ENCODE measurements at regions not wholly inside any gene's neighbourhood (a gene's known extent, or its start where the extent isn't known, plus 50 kb on each side); places are given as distances from the start of the nearest gene placed in this dataset.

DNA sequence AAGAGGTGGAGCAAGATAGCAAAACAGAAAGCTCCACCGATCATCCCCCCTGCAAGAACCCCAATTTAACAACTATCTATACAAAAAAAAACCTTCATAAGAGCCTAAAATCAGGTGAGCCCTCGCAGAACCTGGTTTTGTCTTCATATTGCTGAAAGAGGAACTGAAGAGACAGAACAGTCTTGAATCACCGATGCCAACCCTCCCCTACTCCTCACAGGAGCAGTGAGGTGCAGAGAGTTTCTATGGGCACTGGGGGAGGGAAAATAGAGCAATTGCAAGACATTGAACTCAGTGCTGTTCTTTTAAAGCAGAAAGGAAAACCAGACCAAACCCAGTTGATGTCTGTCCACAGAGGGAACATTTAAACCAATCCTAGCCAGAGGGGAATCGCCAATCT, 1370.3 kb downstream of the FAM133A start:
- no peak for ATAC-seq
- no peak for TF ChIP-seq SNAI2 (CRISPR knock-in tag; IDR thresholded peaks at IDR 0.05)
- TF ChIP-seq, protein P1, sequence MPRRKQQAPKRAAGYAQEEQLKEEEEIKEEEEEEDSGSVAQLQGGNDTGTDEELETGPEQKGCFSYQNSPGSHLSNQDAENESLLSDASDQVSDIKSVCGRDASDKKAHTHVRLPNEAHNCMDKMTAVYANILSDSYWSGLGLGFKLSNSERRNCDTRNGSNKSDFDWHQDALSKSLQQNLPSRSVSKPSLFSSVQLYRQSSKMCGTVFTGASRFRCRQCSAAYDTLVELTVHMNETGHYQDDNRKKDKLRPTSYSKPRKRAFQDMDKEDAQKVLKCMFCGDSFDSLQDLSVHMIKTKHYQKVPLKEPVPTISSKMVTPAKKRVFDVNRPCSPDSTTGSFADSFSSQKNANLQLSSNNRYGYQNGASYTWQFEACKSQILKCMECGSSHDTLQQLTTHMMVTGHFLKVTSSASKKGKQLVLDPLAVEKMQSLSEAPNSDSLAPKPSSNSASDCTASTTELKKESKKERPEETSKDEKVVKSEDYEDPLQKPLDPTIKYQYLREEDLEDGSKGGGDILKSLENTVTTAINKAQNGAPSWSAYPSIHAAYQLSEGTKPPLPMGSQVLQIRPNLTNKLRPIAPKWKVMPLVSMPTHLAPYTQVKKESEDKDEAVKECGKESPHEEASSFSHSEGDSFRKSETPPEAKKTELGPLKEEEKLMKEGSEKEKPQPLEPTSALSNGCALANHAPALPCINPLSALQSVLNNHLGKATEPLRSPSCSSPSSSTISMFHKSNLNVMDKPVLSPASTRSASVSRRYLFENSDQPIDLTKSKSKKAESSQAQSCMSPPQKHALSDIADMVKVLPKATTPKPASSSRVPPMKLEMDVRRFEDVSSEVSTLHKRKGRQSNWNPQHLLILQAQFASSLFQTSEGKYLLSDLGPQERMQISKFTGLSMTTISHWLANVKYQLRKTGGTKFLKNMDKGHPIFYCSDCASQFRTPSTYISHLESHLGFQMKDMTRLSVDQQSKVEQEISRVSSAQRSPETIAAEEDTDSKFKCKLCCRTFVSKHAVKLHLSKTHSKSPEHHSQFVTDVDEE (CRISPR knock-in tag; IDR thresholded peaks at IDR 0.05): no peak

DNA sequence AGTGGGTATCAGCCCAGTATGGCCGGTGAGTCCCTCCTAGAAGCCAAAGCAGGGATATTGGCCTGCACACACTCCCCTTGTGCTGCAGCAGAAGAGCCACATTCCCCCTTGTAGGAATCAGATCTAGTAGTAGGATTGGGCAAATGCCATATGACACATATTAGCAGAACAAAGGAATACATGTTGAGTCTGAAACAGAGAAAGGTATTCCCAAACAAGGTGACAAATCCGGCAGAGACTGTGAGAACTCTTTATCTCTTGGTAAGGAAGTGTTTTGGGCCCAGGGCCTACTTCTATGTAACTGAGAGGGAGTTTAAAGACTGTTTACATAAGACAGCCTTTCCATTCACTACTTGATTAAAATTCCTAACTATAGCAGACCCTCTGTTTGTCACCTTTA, 1382.0 kb downstream of the FAM133A start:
- no peak for ATAC-seq
- TF ChIP-seq, protein P2, sequence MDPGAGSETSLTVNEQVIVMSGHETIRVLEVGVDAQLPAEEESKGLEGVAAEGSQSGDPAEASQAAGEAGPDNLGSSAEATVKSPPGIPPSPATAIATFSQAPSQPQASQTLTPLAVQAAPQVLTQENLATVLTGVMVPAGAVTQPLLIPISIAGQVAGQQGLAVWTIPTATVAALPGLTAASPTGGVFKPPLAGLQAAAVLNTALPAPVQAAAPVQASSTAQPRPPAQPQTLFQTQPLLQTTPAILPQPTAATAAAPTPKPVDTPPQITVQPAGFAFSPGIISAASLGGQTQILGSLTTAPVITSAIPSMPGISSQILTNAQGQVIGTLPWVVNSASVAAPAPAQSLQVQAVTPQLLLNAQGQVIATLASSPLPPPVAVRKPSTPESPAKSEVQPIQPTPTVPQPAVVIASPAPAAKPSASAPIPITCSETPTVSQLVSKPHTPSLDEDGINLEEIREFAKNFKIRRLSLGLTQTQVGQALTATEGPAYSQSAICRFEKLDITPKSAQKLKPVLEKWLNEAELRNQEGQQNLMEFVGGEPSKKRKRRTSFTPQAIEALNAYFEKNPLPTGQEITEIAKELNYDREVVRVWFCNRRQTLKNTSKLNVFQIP (CRISPR knock-in tag; IDR thresholded peaks at IDR 0.05; ENCODE audit: borderline replicate concordance, low read depth): no peak
- TF ChIP-seq RARB (CRISPR knock-in tag; IDR thresholded peaks at IDR 0.05) (no peak), TOX (CRISPR knock-in tag; IDR thresholded peaks at IDR 0.05; ENCODE audit: borderline replicate concordance) (no peak), ZC3H10 (CRISPR knock-in tag; IDR thresholded peaks at IDR 0.05) (no peak)

DNA sequence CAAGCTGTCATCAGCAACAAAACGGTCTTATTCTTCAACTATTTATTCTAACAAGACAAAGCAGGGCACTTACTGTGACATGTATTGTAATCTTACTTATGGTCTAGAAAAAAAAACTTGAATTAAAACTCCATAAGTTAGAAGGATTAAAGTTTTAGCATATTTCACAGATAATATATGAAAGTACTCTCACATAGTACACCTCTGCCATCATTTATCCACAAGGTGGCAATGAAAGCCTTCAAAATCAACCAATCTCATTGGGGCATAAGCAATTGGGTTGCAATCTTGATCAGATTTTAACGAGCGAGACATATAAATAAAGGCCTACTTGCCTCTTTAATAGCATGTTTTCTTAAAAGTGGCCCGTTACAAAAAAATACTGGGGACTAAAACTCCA, 1382.9 kb downstream of the FAM133A start:
- TF ChIP-seq GLIS3 (CRISPR knock-in tag; IDR thresholded peaks at IDR 0.05): no peak
- TF ChIP-seq ZC3H10 (CRISPR knock-in tag; IDR thresholded peaks at IDR 0.05): no peak
- TF ChIP-seq SNAI2 (CRISPR knock-in tag; IDR thresholded peaks at IDR 0.05): no peak
- TF ChIP-seq RARB (CRISPR knock-in tag; IDR thresholded peaks at IDR 0.05): no peak
- TF ChIP-seq PPARA (CRISPR knock-in tag; IDR thresholded peaks at IDR 0.05; ENCODE audit: borderline replicate concordance): no peak
- TF ChIP-seq, protein P3, sequence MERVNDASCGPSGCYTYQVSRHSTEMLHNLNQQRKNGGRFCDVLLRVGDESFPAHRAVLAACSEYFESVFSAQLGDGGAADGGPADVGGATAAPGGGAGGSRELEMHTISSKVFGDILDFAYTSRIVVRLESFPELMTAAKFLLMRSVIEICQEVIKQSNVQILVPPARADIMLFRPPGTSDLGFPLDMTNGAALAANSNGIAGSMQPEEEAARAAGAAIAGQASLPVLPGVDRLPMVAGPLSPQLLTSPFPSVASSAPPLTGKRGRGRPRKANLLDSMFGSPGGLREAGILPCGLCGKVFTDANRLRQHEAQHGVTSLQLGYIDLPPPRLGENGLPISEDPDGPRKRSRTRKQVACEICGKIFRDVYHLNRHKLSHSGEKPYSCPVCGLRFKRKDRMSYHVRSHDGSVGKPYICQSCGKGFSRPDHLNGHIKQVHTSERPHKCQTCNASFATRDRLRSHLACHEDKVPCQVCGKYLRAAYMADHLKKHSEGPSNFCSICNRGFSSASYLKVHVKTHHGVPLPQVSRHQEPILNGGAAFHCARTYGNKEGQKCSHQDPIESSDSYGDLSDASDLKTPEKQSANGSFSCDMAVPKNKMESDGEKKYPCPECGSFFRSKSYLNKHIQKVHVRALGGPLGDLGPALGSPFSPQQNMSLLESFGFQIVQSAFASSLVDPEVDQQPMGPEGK (CRISPR knock-in tag; IDR thresholded peaks at IDR 0.05; ENCODE audit: borderline replicate concordance): no peak
- TF ChIP-seq ZFP3 (CRISPR knock-in tag; IDR thresholded peaks at IDR 0.05): no peak
- peak; percentile 53; the same call in 2 of the 3 replicates for ATAC-seq

DNA sequence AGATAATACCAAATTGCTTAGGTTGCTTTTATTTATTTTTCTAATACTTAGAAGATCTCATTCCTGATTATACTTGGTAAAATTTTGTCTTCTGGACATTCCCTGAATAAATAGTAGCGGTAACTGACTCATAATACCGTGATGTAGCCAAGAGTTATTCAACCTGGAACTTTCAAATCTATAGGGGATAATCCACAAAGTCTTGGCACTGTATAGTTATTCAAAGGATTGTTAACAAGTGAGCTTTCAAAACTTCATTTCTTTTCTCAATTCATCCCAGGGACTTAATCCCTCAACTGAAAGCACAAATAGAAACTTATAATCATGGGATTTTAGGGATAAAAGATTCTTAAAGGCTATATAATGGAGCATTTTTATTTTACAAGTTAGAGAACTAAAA, 1383.3 kb downstream of the FAM133A start:
- ATAC-seq: no peak
- TF ChIP-seq SNAI2 (CRISPR knock-in tag; IDR thresholded peaks at IDR 0.05) (no peak), CSDC2 (CRISPR knock-in tag; IDR thresholded peaks at IDR 0.05) (no peak), ARNTL (CRISPR knock-in tag; IDR thresholded peaks at IDR 0.05; ENCODE audit: borderline replicate concordance, low read depth) (no peak)
- TF ChIP-seq, protein P4, sequence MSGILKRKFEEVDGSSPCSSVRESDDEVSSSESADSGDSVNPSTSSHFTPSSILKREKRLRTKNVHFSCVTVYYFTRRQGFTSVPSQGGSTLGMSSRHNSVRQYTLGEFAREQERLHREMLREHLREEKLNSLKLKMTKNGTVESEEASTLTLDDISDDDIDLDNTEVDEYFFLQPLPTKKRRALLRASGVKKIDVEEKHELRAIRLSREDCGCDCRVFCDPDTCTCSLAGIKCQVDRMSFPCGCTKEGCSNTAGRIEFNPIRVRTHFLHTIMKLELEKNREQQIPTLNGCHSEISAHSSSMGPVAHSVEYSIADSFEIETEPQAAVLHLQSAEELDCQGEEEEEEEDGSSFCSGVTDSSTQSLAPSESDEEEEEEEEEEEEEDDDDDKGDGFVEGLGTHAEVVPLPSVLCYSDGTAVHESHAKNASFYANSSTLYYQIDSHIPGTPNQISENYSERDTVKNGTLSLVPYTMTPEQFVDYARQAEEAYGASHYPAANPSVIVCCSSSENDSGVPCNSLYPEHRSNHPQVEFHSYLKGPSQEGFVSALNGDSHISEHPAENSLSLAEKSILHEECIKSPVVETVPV (CRISPR knock-in tag; IDR thresholded peaks at IDR 0.05): no peak
- TF ChIP-seq, protein P2 (CRISPR knock-in tag; IDR thresholded peaks at IDR 0.05; ENCODE audit: borderline replicate concordance, low read depth): no peak

DNA sequence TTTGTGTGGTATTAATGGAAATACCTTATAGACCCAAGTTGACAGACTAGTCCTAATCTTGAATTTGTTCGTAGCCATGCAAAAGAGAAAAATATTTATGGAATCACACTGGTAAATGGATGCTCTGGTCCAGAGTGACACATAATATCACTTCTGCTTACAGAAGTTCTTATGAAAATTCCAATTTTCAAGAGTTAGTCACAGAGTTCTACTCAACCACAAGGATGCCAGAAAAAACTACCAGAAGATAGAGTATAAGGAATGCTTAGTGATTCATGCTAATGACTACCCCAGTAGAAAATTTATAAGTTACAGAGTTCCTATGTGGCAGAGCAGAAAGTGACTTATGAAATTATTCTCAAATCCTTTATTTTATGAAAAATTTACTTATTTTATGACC, 1384.8 kb downstream of the FAM133A start:
- no peak for TF ChIP-seq CSDC2 (CRISPR knock-in tag; IDR thresholded peaks at IDR 0.05)
- ATAC-seq: peak; percentile 91

DNA sequence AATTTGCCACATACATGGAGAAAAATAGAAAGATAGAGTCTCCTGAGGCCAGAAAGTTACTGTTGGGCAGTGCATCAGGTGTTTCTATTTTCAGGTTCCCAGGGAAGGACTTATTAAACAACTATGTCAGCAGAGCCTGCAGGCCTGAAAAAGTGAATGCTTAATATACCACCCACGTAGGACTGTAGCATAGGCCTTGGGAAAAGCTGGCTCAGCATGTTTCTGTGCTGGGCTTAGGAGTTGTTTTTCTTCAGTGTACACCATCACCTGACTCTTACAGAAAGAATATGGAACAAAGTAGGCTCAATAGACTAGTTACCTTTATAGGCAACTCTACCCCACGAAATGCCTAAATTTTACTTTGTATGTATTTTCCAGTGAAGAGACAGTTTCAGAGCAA, 1385.9 kb downstream of the FAM133A start:
- ATAC-seq: no peak
- TF ChIP-seq, protein P3 (CRISPR knock-in tag; IDR thresholded peaks at IDR 0.05; ENCODE audit: borderline replicate concordance): no peak
- TF ChIP-seq GLIS3 (CRISPR knock-in tag; IDR thresholded peaks at IDR 0.05) (no peak), TCF4 (CRISPR knock-in tag; IDR thresholded peaks at IDR 0.05; ENCODE audit: borderline replicate concordance) (no peak), OSR1 (CRISPR knock-in tag; IDR thresholded peaks at IDR 0.05) (no peak), ZNF70 (CRISPR knock-in tag; IDR thresholded peaks at IDR 0.05) (no peak), PPARA (CRISPR knock-in tag; IDR thresholded peaks at IDR 0.05; ENCODE audit: borderline replicate concordance) (no peak), ZNF565 (CRISPR knock-in tag; conservative IDR thresholded peaks at IDR 0.05; ENCODE audit: low read depth) (no peak), TOX (CRISPR knock-in tag; IDR thresholded peaks at IDR 0.05; ENCODE audit: borderline replicate concordance) (no peak), ARNTL (CRISPR knock-in tag; IDR thresholded peaks at IDR 0.05; ENCODE audit: borderline replicate concordance, low read depth) (no peak), ZFP3 (CRISPR knock-in tag; IDR thresholded peaks at IDR 0.05) (no peak), BACH2 (CRISPR knock-in tag; IDR thresholded peaks at IDR 0.05; ENCODE audit: borderline replicate concordance) (no peak)
